Ishikawa (cell line): ENCODE measurements at regions not wholly inside any gene's neighbourhood (a gene's known extent, or its start where the extent isn't known, plus 50 kb on each side); places are given as distances from the start of the nearest gene placed in this dataset.
A peak's percentile ranks its signal among the peaks of the same experiment; 100 is the strongest.

ENCODE experiments used
- CEBPB ChIP-seq: IDR thresholded peaks from 2 replicates; pipeline ENCODE4 v1.6.1; 2012
- CREB1 ChIP-seq: IDR thresholded peaks from 2 replicates; pipeline ENCODE4 v1.6.1; 2012; ENCODE audit warnings: low read depth
- EGR1 ChIP-seq: IDR thresholded peaks from 2 replicates; pipeline ENCODE4 v1.6.1; 2012
- EP300 ChIP-seq: IDR thresholded peaks from 2 replicates; pipeline ENCODE4 v1.6.1; 2012; ENCODE audit warnings: borderline replicate concordance
- FOXM1 ChIP-seq: IDR thresholded peaks from 2 replicates; pipeline ENCODE4 v1.6.1; 2012; ENCODE audit warnings: low read depth, borderline replicate concordance
- NFIC ChIP-seq: IDR thresholded peaks from 2 replicates; pipeline ENCODE4 v1.6.1; 2012
- RAD21 ChIP-seq: IDR thresholded peaks from 2 replicates; pipeline ENCODE4 v1.6.1; 2012; ENCODE audit warnings: low read depth
- TAF1 ChIP-seq: IDR thresholded peaks from 2 replicates; pipeline ENCODE4 v1.6.1; 2012; ENCODE audit warnings: low read depth, mild to moderate bottlenecking
- TCF12 ChIP-seq: IDR thresholded peaks from 2 replicates; pipeline ENCODE4 v1.6.1; 2012; ENCODE audit warnings: low read depth
- TEAD4 ChIP-seq: IDR thresholded peaks from 2 replicates; pipeline ENCODE4 v1.6.1; 2012
- YY1 ChIP-seq: IDR thresholded peaks from 2 replicates; pipeline ENCODE4 v1.6.1; 2012; ENCODE audit warnings: low read depth
- ZBTB7A ChIP-seq: IDR thresholded peaks from 2 replicates; pipeline ENCODE4 v1.6.1; 2012; ENCODE audit warnings: low read depth
- TF ChIP-seq, protein P1 (sequence below): IDR thresholded peaks from 2 replicates; pipeline ENCODE4 v1.6.1; 2012
- TF ChIP-seq, protein P2 (sequence below): IDR thresholded peaks from 2 replicates; pipeline ENCODE4 v1.6.1; 2012
- TF ChIP-seq, protein P3 (sequence below): IDR thresholded peaks from 2 replicates; pipeline ENCODE4 v1.6.1; 2012; ENCODE audit warnings: low read depth, mild to moderate bottlenecking

DNA sequence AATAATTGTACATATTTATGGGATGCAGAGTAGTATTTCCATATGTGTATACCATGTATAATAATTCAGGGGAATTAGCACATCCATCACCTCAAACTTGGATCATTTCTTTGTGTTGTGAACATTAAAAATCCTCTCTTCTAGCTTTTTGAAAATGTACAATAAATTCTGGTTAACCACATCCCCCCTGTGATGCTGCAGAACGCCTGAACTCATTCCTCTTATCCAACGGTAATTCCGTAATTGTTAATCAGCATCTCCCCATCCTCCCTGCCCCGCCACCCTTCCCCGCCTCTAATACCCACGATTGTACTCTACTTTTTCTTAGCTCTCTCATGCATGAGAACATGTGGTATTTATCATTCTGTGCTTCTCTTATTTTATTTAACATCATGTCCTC is 127.7 kb upstream of the ANKRD55 start:
- no peak for TF ChIP-seq EP300
- no peak for TF ChIP-seq EGR1
- no peak for TF ChIP-seq YY1
- TF ChIP-seq, protein P1, sequence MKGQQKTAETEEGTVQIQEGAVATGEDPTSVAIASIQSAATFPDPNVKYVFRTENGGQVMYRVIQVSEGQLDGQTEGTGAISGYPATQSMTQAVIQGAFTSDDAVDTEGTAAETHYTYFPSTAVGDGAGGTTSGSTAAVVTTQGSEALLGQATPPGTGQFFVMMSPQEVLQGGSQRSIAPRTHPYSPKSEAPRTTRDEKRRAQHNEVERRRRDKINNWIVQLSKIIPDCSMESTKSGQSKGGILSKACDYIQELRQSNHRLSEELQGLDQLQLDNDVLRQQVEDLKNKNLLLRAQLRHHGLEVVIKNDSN, result no peak
- TF ChIP-seq TEAD4, result no peak
- no peak for TF ChIP-seq RAD21
- TF ChIP-seq CREB1, result no peak
- TF ChIP-seq TCF12, result no peak
- TF ChIP-seq, protein P2, sequence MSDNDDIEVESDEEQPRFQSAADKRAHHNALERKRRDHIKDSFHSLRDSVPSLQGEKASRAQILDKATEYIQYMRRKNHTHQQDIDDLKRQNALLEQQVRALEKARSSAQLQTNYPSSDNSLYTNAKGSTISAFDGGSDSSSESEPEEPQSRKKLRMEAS, result no peak
- TF ChIP-seq NFIC, result no peak
- no peak for TF ChIP-seq FOXM1
- TF ChIP-seq, protein P3, sequence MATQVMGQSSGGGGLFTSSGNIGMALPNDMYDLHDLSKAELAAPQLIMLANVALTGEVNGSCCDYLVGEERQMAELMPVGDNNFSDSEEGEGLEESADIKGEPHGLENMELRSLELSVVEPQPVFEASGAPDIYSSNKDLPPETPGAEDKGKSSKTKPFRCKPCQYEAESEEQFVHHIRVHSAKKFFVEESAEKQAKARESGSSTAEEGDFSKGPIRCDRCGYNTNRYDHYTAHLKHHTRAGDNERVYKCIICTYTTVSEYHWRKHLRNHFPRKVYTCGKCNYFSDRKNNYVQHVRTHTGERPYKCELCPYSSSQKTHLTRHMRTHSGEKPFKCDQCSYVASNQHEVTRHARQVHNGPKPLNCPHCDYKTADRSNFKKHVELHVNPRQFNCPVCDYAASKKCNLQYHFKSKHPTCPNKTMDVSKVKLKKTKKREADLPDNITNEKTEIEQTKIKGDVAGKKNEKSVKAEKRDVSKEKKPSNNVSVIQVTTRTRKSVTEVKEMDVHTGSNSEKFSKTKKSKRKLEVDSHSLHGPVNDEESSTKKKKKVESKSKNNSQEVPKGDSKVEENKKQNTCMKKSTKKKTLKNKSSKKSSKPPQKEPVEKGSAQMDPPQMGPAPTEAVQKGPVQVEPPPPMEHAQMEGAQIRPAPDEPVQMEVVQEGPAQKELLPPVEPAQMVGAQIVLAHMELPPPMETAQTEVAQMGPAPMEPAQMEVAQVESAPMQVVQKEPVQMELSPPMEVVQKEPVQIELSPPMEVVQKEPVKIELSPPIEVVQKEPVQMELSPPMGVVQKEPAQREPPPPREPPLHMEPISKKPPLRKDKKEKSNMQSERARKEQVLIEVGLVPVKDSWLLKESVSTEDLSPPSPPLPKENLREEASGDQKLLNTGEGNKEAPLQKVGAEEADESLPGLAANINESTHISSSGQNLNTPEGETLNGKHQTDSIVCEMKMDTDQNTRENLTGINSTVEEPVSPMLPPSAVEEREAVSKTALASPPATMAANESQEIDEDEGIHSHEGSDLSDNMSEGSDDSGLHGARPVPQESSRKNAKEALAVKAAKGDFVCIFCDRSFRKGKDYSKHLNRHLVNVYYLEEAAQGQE, result no peak
- no peak for TF ChIP-seq ZBTB7A
- no peak for TF ChIP-seq TAF1
- TF ChIP-seq CEBPB, result no peak

DNA sequence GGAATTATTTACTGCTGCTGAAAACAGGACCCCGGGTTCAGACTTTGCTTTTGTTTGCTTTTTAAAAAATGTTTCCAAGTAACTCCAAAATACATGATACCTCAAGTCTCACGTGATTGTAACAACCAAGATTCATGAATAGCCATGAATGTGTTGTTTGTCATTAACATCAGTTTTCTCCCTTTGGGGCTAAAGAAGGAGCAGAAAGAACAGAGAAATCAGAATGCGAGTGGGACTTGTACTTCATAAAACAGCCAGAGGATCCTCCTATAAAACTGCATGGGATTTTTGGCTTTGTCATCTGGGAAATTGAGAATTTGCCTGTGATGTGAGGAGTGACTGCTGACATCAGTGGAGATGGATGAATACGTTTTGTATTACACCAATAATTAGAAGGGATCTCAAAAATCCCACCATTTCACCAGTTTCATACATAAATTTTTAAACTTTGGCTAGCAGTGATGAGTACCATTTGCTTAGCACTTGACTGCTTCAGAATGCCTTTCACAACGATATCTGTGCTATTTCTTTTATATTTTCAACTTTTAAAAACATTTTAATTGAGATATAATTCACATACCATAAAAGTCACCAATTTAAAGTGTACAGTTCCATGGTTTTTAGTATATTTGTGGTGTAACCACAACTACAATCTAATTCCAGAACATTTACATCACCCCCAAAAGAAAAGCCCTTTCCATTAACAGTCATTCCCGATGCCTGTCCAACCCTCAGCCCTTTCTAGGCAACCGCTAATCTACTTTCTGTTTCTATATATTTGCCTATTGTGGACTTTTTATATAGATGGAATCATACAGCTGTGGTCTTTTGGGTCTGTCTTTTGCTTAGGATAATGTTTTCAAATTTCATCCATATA is 126.9 kb upstream of the ANKRD55 start:
- TF ChIP-seq FOXM1 (no peak), TAF1 (no peak), NFIC (no peak), YY1 (no peak), TCF12 (no peak), CEBPB (no peak), RAD21 (no peak)

DNA sequence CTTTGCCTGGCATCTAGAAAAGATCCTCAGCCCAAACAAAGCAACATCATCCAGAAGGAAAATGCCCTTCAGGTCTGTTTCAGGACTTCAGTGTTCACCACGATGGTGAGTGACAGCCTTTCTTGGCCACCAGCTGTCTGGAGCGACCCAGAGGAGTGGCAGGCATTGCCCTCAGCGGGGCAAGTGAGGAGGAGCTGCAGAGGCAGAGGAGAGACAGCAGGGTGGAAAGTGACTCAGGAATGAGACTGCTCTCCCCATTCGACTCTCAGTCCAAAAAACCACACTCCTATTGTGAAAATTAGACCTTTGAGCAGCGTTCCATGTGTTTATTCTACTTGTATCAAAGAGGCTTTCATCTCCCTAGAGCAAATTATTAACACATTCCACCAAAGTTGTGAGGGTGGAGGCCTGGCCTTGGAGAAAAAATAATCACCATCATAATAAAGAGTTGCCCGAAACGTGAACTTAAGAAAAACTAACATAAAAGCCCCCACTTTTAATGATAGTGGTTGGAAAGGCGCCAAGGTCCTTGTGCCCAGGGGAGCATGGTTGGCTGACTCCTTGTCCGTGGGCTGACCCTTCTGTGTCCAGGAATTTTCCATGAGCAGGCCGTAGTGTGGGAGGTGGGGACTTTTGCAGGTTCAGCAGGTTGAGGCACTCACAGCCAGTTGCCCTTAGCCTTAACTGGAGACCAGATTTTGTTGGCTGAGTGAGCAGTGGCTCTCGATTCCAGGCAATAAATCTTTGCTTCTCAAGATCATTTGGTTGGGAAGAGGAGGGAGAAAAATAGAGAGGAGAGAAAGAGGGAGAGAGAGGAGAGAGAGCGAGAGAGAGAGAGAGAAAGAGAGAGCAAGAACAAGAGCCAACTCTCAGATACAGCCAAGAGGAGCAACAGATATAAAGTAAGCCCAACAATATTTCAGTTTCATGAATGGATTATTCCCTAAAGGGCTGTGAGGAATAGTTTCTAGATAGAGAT is 125.9 kb upstream of the ANKRD55 start:
- peak; percentile 69 for TF ChIP-seq FOXM1
- 0 out of 2 replicates have a peak, but pooled peaks have one; percentile 20 for TF ChIP-seq CEBPB
- TF ChIP-seq RAD21, result peak; percentile 9
- TF ChIP-seq, protein P3, result no peak
- TF ChIP-seq YY1, result 0 out of 2 replicates have a peak, but pooled peaks have one; percentile 23
- TF ChIP-seq CREB1, result no peak
- TF ChIP-seq TEAD4, result peak; percentile 87
- peak; percentile 82; the same call in 1 of the 2 replicates for TF ChIP-seq TCF12
- peak; percentile 88 for TF ChIP-seq NFIC
- TF ChIP-seq, protein P2, result no peak; the same call in 1 of the 2 replicates
- TF ChIP-seq EGR1, result peak; percentile 73; the same call in 1 of the 2 replicates
- TF ChIP-seq TAF1, result no peak; the same call in 1 of the 2 replicates
- TF ChIP-seq ZBTB7A, result no peak
- TF ChIP-seq EP300, result peak; percentile 91
- TF ChIP-seq, protein P1, result no peak

DNA sequence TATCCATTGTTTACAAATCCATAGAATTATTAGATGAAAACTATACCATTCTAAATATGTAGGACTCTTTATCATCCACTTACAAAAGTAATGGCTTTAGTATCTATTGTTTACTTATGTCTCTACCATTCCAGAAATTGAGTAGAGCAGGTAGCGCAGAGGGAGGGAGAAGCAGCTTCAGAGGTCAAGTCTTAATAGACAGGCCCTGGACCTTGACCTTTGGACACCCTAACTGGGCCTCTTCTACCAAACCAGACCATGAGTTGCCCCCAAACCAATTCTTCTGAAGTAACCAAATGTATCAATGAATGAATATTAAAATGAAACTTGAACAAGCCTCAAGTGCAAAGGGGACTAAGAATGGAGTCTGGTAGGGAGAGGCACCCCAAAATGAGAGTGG is 124.9 kb upstream of the ANKRD55 start:
- TF ChIP-seq ZBTB7A, result no peak

DNA sequence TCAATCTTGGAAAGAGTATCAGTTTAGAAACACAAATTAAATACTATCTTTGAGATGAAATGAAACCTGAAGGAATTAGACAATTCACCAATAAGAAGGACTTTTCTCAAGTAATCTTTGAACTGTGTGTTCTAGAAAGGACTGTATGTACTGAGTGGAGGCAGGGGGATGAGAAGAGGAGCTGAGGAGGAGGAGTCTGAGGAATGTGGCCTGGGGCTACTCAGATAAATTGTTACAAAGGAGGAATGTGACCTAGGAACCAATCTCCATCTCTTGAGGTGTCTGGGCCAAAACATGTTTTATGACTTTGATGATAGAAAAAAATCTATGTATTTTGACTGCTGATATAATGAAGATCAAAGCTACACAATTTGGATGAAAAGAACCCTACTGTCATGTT is 124.3 kb upstream of the ANKRD55 start:
- TF ChIP-seq EGR1, result no peak
